RCC 7860 (cell line): ENCODE measurements at regions not wholly inside any gene's neighbourhood (a gene's known extent, or its start where the extent isn't known, plus 50 kb on each side); places are given as distances from the start of the nearest gene placed in this dataset.
"Not testable (repeated sequence)": the region's sequence is repeated elsewhere in the genome, so short reads cannot be mapped to it uniquely, and the experiment has no call there.

Experiments
- DNase-seq: peaks from one replicate; pipeline ENCODE4 v3.0.0-alpha.2; 2015; ENCODE audit warnings: low spot score
- FAIRE-seq: peaks from 2 replicates; lab custom pipeline; 2012; peaks lifted over from hg19 to GRCh38; lab: Jason Lieb, UNC

GRCh38 chr1:58084266-58084665, 462.3 kb downstream of the OMA1 start:
- DNase-seq (no peak), FAIRE-seq (no peak)

- DNase-seq (no peak), FAIRE-seq (no peak)
These were observed 463.9 kb downstream of the OMA1 start for GRCh38 chr1:58082596-58082995.

- FAIRE-seq (no peak), DNase-seq (no peak)
These were observed 470.3 kb downstream of the OMA1 start for GRCh38 chr1:58076258-58076657.

- FAIRE-seq: no peak
- DNase-seq: no peak
These were observed 471.3 kb downstream of the OMA1 start for GRCh38 chr1:58075188-58075578.

- no peak for FAIRE-seq
- no peak for DNase-seq
These were observed 474.1 kb downstream of the OMA1 start for GRCh38 chr1:58072450-58072849.

- FAIRE-seq (no peak), DNase-seq (no peak)
These were observed 479.4 kb downstream of the OMA1 start for GRCh38 chr1:58067082-58067481.

GRCh38 chr1:58065520-58065919, 481.0 kb downstream of the OMA1 start:
- DNase-seq: no peak
- no peak for FAIRE-seq

- FAIRE-seq (no peak), DNase-seq (no peak)
These were observed 482.4 kb downstream of the OMA1 start for GRCh38 chr1:58064166-58064565.

GRCh38 chr1:58063095-58063494, 483.4 kb downstream of the OMA1 start:
- DNase-seq (no peak), FAIRE-seq (no peak)

GRCh38 chr1:58062635-58063034, 483.9 kb downstream of the OMA1 start:
- no peak for DNase-seq
- FAIRE-seq: no peak

- FAIRE-seq: no peak
- no peak for DNase-seq
These were observed 485.9 kb downstream of the OMA1 start for GRCh38 chr1:58060559-58061170.

- DNase-seq: no peak
- FAIRE-seq: no peak
These were observed 486.7 kb downstream of the OMA1 start for GRCh38 chr1:58059789-58060188.

- no peak for DNase-seq
- no peak for FAIRE-seq
These were observed 488.2 kb downstream of the OMA1 start for GRCh38 chr1:58058323-58058722.

- FAIRE-seq: no peak
- no peak for DNase-seq
These were observed 488.7 kb downstream of the OMA1 start for GRCh38 chr1:58057826-58058225.

GRCh38 chr1:58051187-58051586, 495.3 kb downstream of the OMA1 start:
- not testable (repeated sequence) for FAIRE-seq, DNase-seq

- FAIRE-seq (no peak), DNase-seq (no peak)
These were observed 499.2 kb downstream of the OMA1 start for GRCh38 chr1:58047265-58047858.

- no peak for DNase-seq
- no peak for FAIRE-seq
These were observed 501.3 kb downstream of the OMA1 start for GRCh38 chr1:58045094-58045705.

- no peak for FAIRE-seq
- no peak for DNase-seq
These were observed 504.9 kb downstream of the OMA1 start for GRCh38 chr1:58041621-58042020.

- DNase-seq: no peak
- FAIRE-seq: no peak
These were observed 508.0 kb downstream of the OMA1 start for GRCh38 chr1:58038574-58038973.

- no peak for DNase-seq
- no peak for FAIRE-seq
These were observed 511.0 kb downstream of the OMA1 start for GRCh38 chr1:58035523-58035922.

GRCh38 chr1:58033311-58033710, 513.2 kb downstream of the OMA1 start:
- FAIRE-seq: no peak

GRCh38 chr1:58032611-58033073, 513.9 kb downstream of the OMA1 start:
- DNase-seq (no peak), FAIRE-seq (no peak)

More at GRCh38 chr1:58033311-58033710, 513.2 kb downstream of the OMA1 start:
- no peak for DNase-seq
